ENCODE measurements at regions not wholly inside any gene's neighbourhood (a gene's known extent, or its start where the extent isn't known, plus 50 kb on each side); places are given as distances from the start of the nearest gene placed in this dataset.

DNA sequence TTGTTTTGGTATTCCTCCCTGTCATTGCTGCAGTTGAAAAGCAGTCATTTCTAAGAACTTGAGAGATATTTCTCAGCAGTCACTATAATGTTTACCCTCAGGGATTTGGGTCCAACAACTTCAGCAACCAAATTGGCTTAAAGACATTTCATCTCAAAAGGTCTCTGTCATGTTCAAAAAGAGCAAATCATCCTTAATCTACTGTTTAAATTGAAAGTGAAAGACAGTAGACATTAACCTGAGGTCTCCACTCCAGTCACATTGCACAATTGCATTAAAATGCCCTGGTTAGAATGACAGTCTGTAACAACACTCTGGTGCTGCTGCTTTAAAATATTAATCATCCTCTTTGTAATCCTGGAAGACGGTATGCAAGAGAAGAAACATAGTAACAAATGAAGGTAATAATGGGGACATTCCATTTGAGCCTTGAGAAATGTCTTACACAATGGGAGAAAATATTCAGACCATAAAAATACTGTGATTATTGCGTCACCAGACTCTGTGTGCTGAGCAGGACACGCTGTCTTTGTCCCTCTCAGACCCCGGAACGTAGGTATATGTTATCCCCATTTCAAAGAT, 90.2 kb upstream of the UNC5C start:
- Mint-ChIP-seq H3K27me3 (ENCODE audit: low read depth) (no peaks in the 10 kb centered on the region), H3K9me3 (no peaks in the 10 kb centered on the region), H3K27ac (no peak overlapping the region), H3K4me3 (no peak overlapping the region), H3K36me3 (ENCODE audit: low read depth) (no peaks in the 10 kb centered on the region), H3K4me1 (no peaks in the 10 kb centered on the region)
- TF ChIP-seq, protein P1, sequence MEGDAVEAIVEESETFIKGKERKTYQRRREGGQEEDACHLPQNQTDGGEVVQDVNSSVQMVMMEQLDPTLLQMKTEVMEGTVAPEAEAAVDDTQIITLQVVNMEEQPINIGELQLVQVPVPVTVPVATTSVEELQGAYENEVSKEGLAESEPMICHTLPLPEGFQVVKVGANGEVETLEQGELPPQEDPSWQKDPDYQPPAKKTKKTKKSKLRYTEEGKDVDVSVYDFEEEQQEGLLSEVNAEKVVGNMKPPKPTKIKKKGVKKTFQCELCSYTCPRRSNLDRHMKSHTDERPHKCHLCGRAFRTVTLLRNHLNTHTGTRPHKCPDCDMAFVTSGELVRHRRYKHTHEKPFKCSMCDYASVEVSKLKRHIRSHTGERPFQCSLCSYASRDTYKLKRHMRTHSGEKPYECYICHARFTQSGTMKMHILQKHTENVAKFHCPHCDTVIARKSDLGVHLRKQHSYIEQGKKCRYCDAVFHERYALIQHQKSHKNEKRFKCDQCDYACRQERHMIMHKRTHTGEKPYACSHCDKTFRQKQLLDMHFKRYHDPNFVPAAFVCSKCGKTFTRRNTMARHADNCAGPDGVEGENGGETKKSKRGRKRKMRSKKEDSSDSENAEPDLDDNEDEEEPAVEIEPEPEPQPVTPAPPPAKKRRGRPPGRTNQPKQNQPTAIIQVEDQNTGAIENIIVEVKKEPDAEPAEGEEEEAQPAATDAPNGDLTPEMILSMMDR (IDR thresholded peaks at IDR 0.05; ENCODE audit: unreplicated experiment in 3 of 3), result no peak

DNA sequence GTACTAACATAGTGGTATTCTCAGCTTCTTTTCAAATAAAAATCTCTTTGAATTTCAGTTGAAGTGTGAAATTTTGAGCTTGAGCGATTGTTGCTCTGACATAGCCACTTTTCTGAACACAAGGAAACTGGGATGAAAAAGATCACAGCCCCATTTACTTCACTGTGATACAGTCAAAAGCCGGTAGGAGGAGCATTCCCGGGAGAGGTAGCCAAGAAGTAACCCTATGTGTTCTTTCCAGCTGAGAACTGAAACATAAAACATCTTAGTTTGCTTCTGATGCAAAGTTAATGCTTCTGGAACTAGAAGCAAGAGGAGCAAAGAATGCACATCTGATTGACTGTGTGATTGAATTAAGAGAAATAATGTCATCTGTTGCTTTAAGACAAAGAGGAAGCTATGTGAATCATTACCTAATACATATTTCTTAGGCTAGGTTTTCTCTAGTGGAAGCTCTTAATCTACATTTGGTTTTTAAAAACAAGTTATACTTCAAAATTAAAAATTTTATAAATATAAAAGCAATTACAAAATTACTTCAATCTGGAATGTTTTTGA, 88.3 kb upstream of the UNC5C start:
- H3K4me1 Mint-ChIP-seq, result no peaks in the 10 kb centered on the region
- no peaks in the 10 kb centered on the region for H3K27me3 Mint-ChIP-seq (ENCODE audit: low read depth)
- H3K36me3 Mint-ChIP-seq (ENCODE audit: low read depth), result no peaks in the 10 kb centered on the region
- no peak overlapping the region for H3K4me3 Mint-ChIP-seq
- no peaks in the 10 kb centered on the region for H3K9me3 Mint-ChIP-seq
- TF ChIP-seq, protein P1 (IDR thresholded peaks at IDR 0.05; ENCODE audit: unreplicated experiment in 3 of 3), result peak; percentile 37 to 54 (median 38)
- no peak overlapping the region for H3K27ac Mint-ChIP-seq

DNA sequence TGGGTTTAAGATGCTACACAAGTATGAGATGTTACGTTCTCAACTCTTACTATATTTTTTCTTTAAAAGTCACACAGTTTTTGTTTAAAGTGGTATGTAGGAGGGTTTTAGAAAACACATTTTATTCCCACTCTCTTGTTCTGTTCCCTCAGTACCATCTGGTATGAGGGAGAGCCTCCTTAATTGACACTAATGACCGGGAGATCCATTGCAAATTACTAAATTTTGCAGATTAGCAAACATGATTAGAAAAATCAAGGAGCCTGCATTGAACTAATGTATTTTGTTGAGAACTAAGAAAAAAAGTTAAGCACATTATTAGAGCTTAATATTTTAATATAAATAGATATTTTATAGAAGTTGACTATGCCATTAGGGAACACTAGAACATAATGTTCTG, 87.3 kb upstream of the UNC5C start:
- Mint-ChIP-seq H3K4me1 (no peaks in the 10 kb centered on the region), H3K27ac (no peak overlapping the region), H3K9me3 (no peaks in the 10 kb centered on the region), H3K36me3 (ENCODE audit: low read depth) (no peaks in the 10 kb centered on the region), H3K27me3 (ENCODE audit: low read depth) (no peaks in the 10 kb centered on the region), H3K4me3 (no peak overlapping the region)
- TF ChIP-seq, protein P1 (IDR thresholded peaks at IDR 0.05; ENCODE audit: unreplicated experiment in 3 of 3), result no peak

DNA sequence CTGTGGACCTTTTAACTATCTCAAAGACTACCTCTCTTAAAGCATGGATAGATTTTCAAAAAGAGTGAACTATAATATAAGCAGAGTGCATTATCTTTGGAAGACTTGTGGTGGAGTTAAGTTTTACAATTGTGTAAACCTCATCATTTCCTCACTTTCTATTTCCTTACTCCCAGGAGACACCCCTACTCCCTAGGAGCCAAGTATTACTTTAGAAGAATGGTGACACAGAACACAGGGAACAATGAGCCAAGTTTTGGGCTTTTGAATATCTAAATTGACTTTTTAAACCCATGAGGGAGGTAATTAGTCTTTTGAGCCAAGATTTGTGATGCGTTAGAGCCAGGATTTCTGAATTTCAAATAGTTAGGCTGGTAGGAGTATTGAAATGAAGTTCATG, 78.9 kb upstream of the UNC5C start:
- Mint-ChIP-seq H3K4me1 (peaks cover 22% of the 10 kb centered on the region), H3K27me3 (ENCODE audit: low read depth) (no peaks in the 10 kb centered on the region), H3K9me3 (no peaks in the 10 kb centered on the region), H3K27ac (no peak overlapping the region), H3K4me3 (no peak overlapping the region), H3K36me3 (ENCODE audit: low read depth) (no peaks in the 10 kb centered on the region)
- TF ChIP-seq, protein P1 (IDR thresholded peaks at IDR 0.05; ENCODE audit: unreplicated experiment in 3 of 3), result no peak

DNA sequence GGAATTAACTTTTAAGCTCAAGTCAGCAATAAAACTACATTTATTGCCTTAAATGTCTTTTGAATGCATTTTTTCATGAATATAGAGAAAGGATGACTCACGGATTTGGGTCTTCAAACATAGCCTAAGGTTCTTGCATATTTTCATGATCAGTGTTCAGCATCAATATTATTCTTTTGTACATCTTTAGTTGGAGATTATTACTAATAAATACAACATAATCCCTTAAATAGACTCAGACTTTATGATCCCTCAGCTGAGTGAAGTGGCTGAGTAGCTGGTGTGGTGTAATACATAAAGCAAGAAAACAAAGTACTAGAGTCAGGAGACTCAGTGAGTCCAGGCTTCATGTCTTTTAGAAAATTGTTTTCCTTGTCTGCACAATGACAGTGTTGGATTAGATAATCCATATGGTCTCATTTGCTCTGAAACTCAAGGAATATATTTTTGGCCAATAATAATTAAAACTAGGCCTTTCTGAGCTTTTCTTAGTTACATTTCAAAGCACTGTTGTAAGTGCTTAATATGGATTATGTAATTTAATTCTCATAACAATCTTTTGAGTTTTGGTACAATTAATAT, 78.3 kb upstream of the UNC5C start:
- Mint-ChIP-seq H3K9me3 (no peaks in the 10 kb centered on the region), H3K4me1 (peaks cover 22% of the 10 kb centered on the region), H3K27ac (no peak overlapping the region), H3K36me3 (ENCODE audit: low read depth) (no peaks in the 10 kb centered on the region), H3K4me3 (no peak overlapping the region), H3K27me3 (ENCODE audit: low read depth) (no peaks in the 10 kb centered on the region)
- TF ChIP-seq, protein P1 (IDR thresholded peaks at IDR 0.05; ENCODE audit: unreplicated experiment in 3 of 3), result no peak

DNA sequence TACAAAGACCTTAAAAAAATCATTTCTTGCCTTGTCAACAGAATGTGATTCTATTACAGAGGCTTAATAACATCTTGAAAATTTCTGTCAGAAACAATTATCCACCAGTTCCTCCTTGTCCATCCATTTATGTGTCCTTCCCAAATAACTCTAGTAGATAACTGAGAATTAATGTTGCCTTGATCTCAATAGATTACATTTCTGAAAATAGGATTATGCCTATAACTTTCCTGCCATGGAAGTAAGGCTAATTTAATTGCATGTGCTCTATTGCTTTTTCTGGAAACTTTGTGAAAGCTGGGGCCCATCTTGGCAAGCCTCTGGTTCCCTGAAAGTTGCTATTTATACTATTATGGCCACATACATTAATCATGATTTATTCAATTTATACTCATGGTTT, 76.2 kb upstream of the UNC5C start:
- Mint-ChIP-seq H3K4me3 (no peak overlapping the region), H3K4me1 (peaks cover 22% of the 10 kb centered on the region)
- TF ChIP-seq, protein P1 (IDR thresholded peaks at IDR 0.05; ENCODE audit: unreplicated experiment in 3 of 3), result no peak

More for the DNA sequence above, 76.2 kb upstream of the UNC5C start:
- Mint-ChIP-seq H3K27me3 (ENCODE audit: low read depth) (no peaks in the 10 kb centered on the region), H3K9me3 (no peaks in the 10 kb centered on the region), H3K27ac (peak overlapping the region in 2 of 3 experiments; percentile 83 to 86), H3K36me3 (ENCODE audit: low read depth) (no peaks in the 10 kb centered on the region)

All from nephron (organoid).